Mesendoderm (in vitro differentiated cells): ENCODE measurements at regions not wholly inside any gene's neighbourhood (a gene's known extent, or its start where the extent isn't known, plus 50 kb on each side); places are given as distances from the start of the nearest gene placed in this dataset.

ENCODE experiments used
- DNase-seq: peaks from one replicate; pipeline ENCODE4 v3.0.0; 2013
- H2AK5ac ChIP-seq: 2 replicates; pipeline ENCODE4 v1.6.1; 2013; ENCODE audit warnings: low read length, inconsistent platforms
- H2BK120ac ChIP-seq: 2 replicates; pipeline ENCODE4 v1.6.1; 2013; ENCODE audit warnings: low read depth, mild to moderate bottlenecking, low read length, moderate library complexity, mixed read lengths
- H2BK15ac ChIP-seq: replicated peaks from 2 replicates; pipeline ENCODE4 v1.6.1; 2013; ENCODE audit warnings: low read depth, mild to moderate bottlenecking, moderate library complexity
- H2BK5ac ChIP-seq: 2 replicates; pipeline ENCODE4 v1.6.1; 2013; ENCODE audit warnings: low read length, inconsistent platforms
- H3K18ac ChIP-seq: 2 replicates; pipeline ENCODE4 v1.6.1; 2013; ENCODE audit warnings: mild to moderate bottlenecking, low read length, mixed read lengths
- H3K23ac ChIP-seq: one replicate; pipeline ENCODE4 v1.6.1; 2013; ENCODE audit warnings: low read length
- H3K27ac ChIP-seq: 2 replicates; pipeline ENCODE4 v1.5.1; 2013; ENCODE audit warnings: low read depth, mild to moderate bottlenecking, inconsistent platforms, low read length, moderate library complexity
- H3K27me3 ChIP-seq: 2 replicates; pipeline ENCODE4 v1.6.1; 2013; ENCODE audit warnings: low read length, control low read depth, mild to moderate bottlenecking, inconsistent platforms; ENCODE audit not compliant: insufficient read depth, poor library complexity
- H3K36me3 ChIP-seq: 2 replicates; pipeline ENCODE4 v1.6.1; 2013; ENCODE audit warnings: low read length, inconsistent platforms; ENCODE audit not compliant: control insufficient read depth, insufficient read depth
- H3K4ac ChIP-seq: one replicate; pipeline ENCODE4 v1.6.1; 2013; ENCODE audit warnings: low read depth, mild to moderate bottlenecking, low read length, moderate library complexity
- H3K4me1 ChIP-seq: 2 replicates; pipeline ENCODE4 v1.6.1; 2013; ENCODE audit warnings: low read depth, low read length, inconsistent platforms; ENCODE audit not compliant: control insufficient read depth
- H3K4me2 ChIP-seq: 2 replicates; pipeline ENCODE4 v1.6.1; 2013; ENCODE audit warnings: low read length
- H3K4me3 ChIP-seq: 2 replicates; pipeline ENCODE4 v1.5.1; 2013; ENCODE audit warnings: mild to moderate bottlenecking, low read length
- H3K56ac ChIP-seq: one replicate; pipeline ENCODE4 v1.6.1; 2013; ENCODE audit warnings: low read length
- H3K79me1 ChIP-seq: 2 replicates; pipeline ENCODE4 v1.6.1; 2013; ENCODE audit warnings: low read length, inconsistent platforms
- H3K79me2 ChIP-seq: 2 replicates; pipeline ENCODE4 v1.6.1; 2013; ENCODE audit warnings: mild to moderate bottlenecking, low read length; ENCODE audit not compliant: control insufficient read depth, insufficient read depth
- H3K9ac ChIP-seq: 2 replicates; pipeline ENCODE4 v1.6.1; 2013; ENCODE audit warnings: low read length, inconsistent platforms
- H4K5ac ChIP-seq: one replicate; pipeline ENCODE4 v1.6.1; 2013; ENCODE audit warnings: low read length
- H4K8ac ChIP-seq: one replicate; pipeline ENCODE4 v1.6.1; 2013; ENCODE audit warnings: low read depth, mild to moderate bottlenecking, control low read depth, low read length, moderate library complexity
- WGBS: extraction: QIAGEN DNeasy Blood & Tissue Kit; methylation state at CpG from one replicate; pipeline ENCODE4 v1.1.7; 2013; ENCODE audit warnings: low lambda C conversion rate, missing lambda C conversion rate; ENCODE audit not compliant: insufficient coverage; ENCODE audit errors: extremely low coverage; 5-methylcytosine and 5-hydroxymethylcytosine counted together

GRCh38 chr2:222102575-222103349, 196.0 kb downstream of the PAX3 start:
- Histone ChIP-seq H3K4me3 (no peak overlapping the region), H2BK5ac (no peak overlapping the region), H3K56ac (no peak overlapping the region), H3K4me1 (no peaks in the 10 kb centered on the region), H3K4me2 (no peak overlapping the region), H3K27me3 (no peaks in the 10 kb centered on the region), H3K79me1 (no peaks in the 10 kb centered on the region), H3K4ac (no peak overlapping the region), H3K9ac (no peak overlapping the region), H3K18ac (no peak overlapping the region), H3K23ac (no peak overlapping the region), H2BK15ac (no peak overlapping the region), H3K27ac (no peak overlapping the region), H4K5ac (no peak overlapping the region), H3K79me2 (no peaks in the 10 kb centered on the region), H2AK5ac (no peak overlapping the region), H2BK120ac (no peak overlapping the region), H4K8ac (no peak overlapping the region), H3K36me3 (no peaks in the 10 kb centered on the region)
- WGBS = no CpG with 5 or more reads among the region's 4 CpGs
- DNase-seq = no peak

- H2BK5ac ChIP-seq = no peak overlapping the region
- no peak overlapping the region for H3K4me2 ChIP-seq
- no peak overlapping the region for H3K56ac ChIP-seq
- no peak overlapping the region for H3K18ac ChIP-seq
- no peak overlapping the region for H3K4me3 ChIP-seq
- H3K79me2 ChIP-seq = no peaks in the 10 kb centered on the region
- WGBS = no CpG with 5 or more reads among the region's 5 CpGs
- no peak overlapping the region for H3K27ac ChIP-seq
- H4K8ac ChIP-seq = no peak overlapping the region
- no peak overlapping the region for H2AK5ac ChIP-seq
- H3K4ac ChIP-seq = no peak overlapping the region
- H3K36me3 ChIP-seq = no peaks in the 10 kb centered on the region
- no peak overlapping the region for H2BK15ac ChIP-seq
- H3K79me1 ChIP-seq = no peaks in the 10 kb centered on the region
- no peak overlapping the region for H4K5ac ChIP-seq
- DNase-seq = no peak
- H3K23ac ChIP-seq = no peak overlapping the region
- no peak overlapping the region for H2BK120ac ChIP-seq
- no peaks in the 10 kb centered on the region for H3K4me1 ChIP-seq
- no peaks in the 10 kb centered on the region for H3K27me3 ChIP-seq
- H3K9ac ChIP-seq = no peak overlapping the region
Observed at GRCh38 chr2:222100704-222101699, 197.8 kb downstream of the PAX3 start.

GRCh38 chr2:222088561-222088960, 210.2 kb downstream of the PAX3 start:
- Histone ChIP-seq H3K4me1 (no peaks in the 10 kb centered on the region), H3K9ac (no peak overlapping the region), H3K27ac (no peak overlapping the region), H2BK120ac (no peak overlapping the region), H3K56ac (no peak overlapping the region), H3K4me3 (no peak overlapping the region), H3K4me2 (no peak overlapping the region), H3K18ac (no peak overlapping the region), H3K4ac (no peak overlapping the region), H4K8ac (no peak overlapping the region), H2AK5ac (no peak overlapping the region), H3K27me3 (no peaks in the 10 kb centered on the region), H3K79me2 (no peaks in the 10 kb centered on the region), H2BK15ac (no peak overlapping the region), H3K23ac (no peak overlapping the region), H3K36me3 (no peaks in the 10 kb centered on the region), H2BK5ac (no peak overlapping the region), H4K5ac (no peak overlapping the region), H3K79me1 (no peaks in the 10 kb centered on the region)
- WGBS = no CpG with 5 or more reads among the region's 2 CpGs
- no peak for DNase-seq

- no peak overlapping the region for H4K5ac ChIP-seq
- no peak overlapping the region for H2BK5ac ChIP-seq
- H3K4ac ChIP-seq = no peak overlapping the region
- H3K4me1 ChIP-seq = no peaks in the 10 kb centered on the region
- no peak overlapping the region for H2BK120ac ChIP-seq
- H2BK15ac ChIP-seq = no peak overlapping the region
- H3K23ac ChIP-seq = no peak overlapping the region
- H3K79me2 ChIP-seq = no peaks in the 10 kb centered on the region
- no peak overlapping the region for H2AK5ac ChIP-seq
- no peak overlapping the region for H3K18ac ChIP-seq
- DNase-seq = no peak
- H3K79me1 ChIP-seq = no peaks in the 10 kb centered on the region
- H3K4me2 ChIP-seq = no peak overlapping the region
- no CpG with 5 or more reads among the region's 3 CpGs for WGBS
- H4K8ac ChIP-seq = no peak overlapping the region
- no peaks in the 10 kb centered on the region for H3K36me3 ChIP-seq
- H3K27ac ChIP-seq = no peak overlapping the region
- no peak overlapping the region for H3K9ac ChIP-seq
- H3K56ac ChIP-seq = no peak overlapping the region
- H3K4me3 ChIP-seq = no peak overlapping the region
- H3K27me3 ChIP-seq = no peaks in the 10 kb centered on the region
Observed at GRCh38 chr2:222087998-222088397, 210.8 kb downstream of the PAX3 start.

- H3K4me3 ChIP-seq = no peak overlapping the region
- no peak for DNase-seq
- no peaks in the 10 kb centered on the region for H3K36me3 ChIP-seq
- H3K4me2 ChIP-seq = no peak overlapping the region
- no peak overlapping the region for H4K8ac ChIP-seq
- H4K5ac ChIP-seq = no peak overlapping the region
- H3K56ac ChIP-seq = no peak overlapping the region
- no peaks in the 10 kb centered on the region for H3K79me1 ChIP-seq
- no peak overlapping the region for H2BK15ac ChIP-seq
- no peak overlapping the region for H2BK5ac ChIP-seq
- H3K18ac ChIP-seq = no peak overlapping the region
- no peak overlapping the region for H3K27ac ChIP-seq
- H3K27me3 ChIP-seq = no peaks in the 10 kb centered on the region
- no peaks in the 10 kb centered on the region for H3K79me2 ChIP-seq
- no peak overlapping the region for H2BK120ac ChIP-seq
- no peak overlapping the region for H3K23ac ChIP-seq
- no peak overlapping the region for H3K4ac ChIP-seq
- H3K4me1 ChIP-seq = peaks cover 2% of the 10 kb centered on the region
- H2AK5ac ChIP-seq = no peak overlapping the region
- WGBS = no CpG with 5 or more reads among the region's 3 CpGs
- H3K9ac ChIP-seq = no peak overlapping the region
Observed at GRCh38 chr2:222082201-222082600, 216.6 kb downstream of the PAX3 start.
